Activated naive CD8-positive, alpha-beta T cell treated with anti-CD3 and anti-CD28 coated beads, Interleukin-2, amount 10 ng/mL, durations not matched to agents 7 days and 5 days (primary cell): ENCODE measurements at regions not wholly inside any gene's neighbourhood (a gene's known extent, or its start where the extent isn't known, plus 50 kb on each side); places are given as distances from the start of the nearest gene placed in this dataset.
"Not testable (repeated sequence)": the region's sequence is repeated elsewhere in the genome, so short reads cannot be mapped to it uniquely, and the experiment has no call there.

ENCODE experiments used
- ATAC-seq: fragments of 150-1000 bp; cut with Tn5 transposase; one replicate; pipeline ENCODE4 v1.10.0; 2021; ENCODE audit warnings: low read depth, moderate library complexity
- POLR2A ChIA-PET: fragments of 350-600 bp; sonication (Branson Sonifier 250); formaldehyde crosslinking; loops from one replicate; lab custom pipeline; 2021; ENCODE audit warnings: antibody characterized with exemption; lab: Charles Lee
- DNase-seq: peaks from one replicate; pipeline ENCODE4 v3.0.0; 2021
- H3K27ac Mint-ChIP-seq: one replicate; pipeline ENCODE4 v1.8.0; 2022; ENCODE audit warnings: mild to moderate bottlenecking, mixed read lengths
- H3K27me3 Mint-ChIP-seq: one replicate; pipeline ENCODE4 v1.8.0; 2022; ENCODE audit warnings: mild to moderate bottlenecking, moderate library complexity, mixed read lengths
- H3K36me3 Mint-ChIP-seq: one replicate; pipeline ENCODE4 v1.8.0; 2021; ENCODE audit warnings: mild to moderate bottlenecking, mixed read lengths
- H3K4me1 Mint-ChIP-seq: one replicate; pipeline ENCODE4 v1.8.0; 2021; ENCODE audit warnings: mixed read lengths
- H3K4me3 Mint-ChIP-seq: one replicate; pipeline ENCODE4 v1.8.0; 2022; ENCODE audit warnings: mild to moderate bottlenecking, moderate library complexity, mixed read lengths
- H3K9me3 Mint-ChIP-seq: one replicate; pipeline ENCODE4 v1.8.0; 2021; ENCODE audit warnings: mixed read lengths

DNA sequence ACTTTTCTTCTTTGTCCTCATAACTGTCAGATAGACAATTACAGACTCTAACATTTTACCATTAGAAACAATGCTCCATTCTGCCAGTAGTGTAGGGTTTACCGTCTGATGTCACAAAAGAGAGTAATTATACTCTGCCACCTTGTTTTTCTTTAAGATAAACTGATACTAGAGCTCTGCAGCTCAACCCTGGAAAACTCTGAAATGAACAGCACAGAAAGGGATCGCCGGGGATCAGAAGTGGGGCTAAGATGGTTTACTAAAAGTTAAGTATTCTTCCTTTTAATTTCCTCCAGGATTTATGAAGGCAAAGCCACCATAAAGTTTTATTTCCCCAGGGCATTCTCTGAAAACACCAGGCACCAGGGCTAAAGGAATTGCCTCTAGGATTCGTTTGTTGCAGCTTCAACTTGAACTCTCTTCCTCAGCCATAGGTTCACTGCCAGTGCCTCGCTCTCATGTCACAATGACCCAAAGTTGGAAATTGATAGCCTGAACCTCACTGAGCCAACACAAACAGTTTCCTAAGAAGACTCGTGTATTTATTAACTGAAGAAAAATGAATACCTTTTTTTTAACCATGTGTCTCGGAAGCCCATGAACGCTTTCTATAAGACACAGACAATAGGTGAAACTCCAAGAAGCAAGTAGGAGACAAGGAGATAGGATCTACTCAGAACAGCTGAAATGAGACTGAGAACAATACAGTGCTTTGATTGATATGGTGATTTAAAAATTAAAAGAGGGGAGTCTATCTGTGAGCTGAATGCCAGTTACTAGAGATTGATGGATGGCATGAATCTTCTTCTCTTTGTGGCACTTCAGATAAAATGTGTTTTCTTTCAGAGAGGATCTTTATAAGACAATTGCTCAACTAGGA, 121.5 kb upstream of the SPATS2L start:
- H3K27ac Mint-ChIP-seq: no peak overlapping the region
- no peak for ATAC-seq
- POLR2A ChIA-PET: no interaction called here
- peaks cover 43% of the 10 kb centered on the region for H3K27me3 Mint-ChIP-seq
- no peak for DNase-seq
- H3K9me3 Mint-ChIP-seq: no peaks in the 10 kb centered on the region
- no peaks in the 10 kb centered on the region for H3K36me3 Mint-ChIP-seq
- H3K4me1 Mint-ChIP-seq: no peaks in the 10 kb centered on the region
- H3K4me3 Mint-ChIP-seq: no peak overlapping the region

DNA sequence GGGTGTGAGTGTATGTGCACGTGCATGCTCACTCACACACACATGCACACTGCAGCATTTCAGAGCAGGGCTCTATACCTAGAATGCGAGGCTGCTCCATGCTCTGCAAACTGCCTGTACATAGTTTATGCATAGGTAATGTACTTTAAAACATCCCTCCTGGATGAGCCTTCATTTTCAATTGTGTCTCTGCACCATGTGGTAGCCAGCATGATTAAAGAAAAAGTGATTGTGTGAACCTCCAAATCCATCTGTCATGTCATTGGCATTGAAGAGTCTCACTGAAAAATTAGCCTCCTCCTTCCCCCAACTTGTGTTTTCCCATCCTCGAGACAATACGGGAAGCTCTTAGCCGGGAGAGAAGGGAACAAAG, 120.9 kb upstream of the SPATS2L start:
- no peak overlapping the region for H3K27ac Mint-ChIP-seq
- no peak overlapping the region for H3K4me3 Mint-ChIP-seq
- no peaks in the 10 kb centered on the region for H3K4me1 Mint-ChIP-seq
- no peaks in the 10 kb centered on the region for H3K36me3 Mint-ChIP-seq
- POLR2A ChIA-PET: no interaction called here
- peaks cover 41% of the 10 kb centered on the region for H3K27me3 Mint-ChIP-seq
- ATAC-seq: no peak
- no peaks in the 10 kb centered on the region for H3K9me3 Mint-ChIP-seq
- DNase-seq: no peak

DNA sequence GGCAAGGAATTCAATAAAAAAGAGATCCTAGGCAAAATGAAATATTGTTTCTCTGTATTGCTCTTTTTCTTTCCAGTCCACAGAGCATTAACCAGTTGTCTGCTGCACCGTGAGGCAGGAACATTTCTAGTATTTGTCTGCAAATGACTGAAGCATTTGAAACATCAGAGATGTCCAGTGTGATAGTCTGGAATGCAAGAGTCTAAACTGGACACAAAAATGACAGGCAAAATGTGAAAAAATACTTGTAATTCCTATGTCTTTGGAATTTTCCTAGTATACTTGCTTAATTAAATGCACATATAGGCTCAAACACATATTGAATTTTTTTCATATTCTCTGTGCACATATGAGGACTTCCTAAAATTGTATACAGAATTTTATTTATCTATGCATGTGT, 120.5 kb upstream of the SPATS2L start:
- no peak for ATAC-seq
- POLR2A ChIA-PET: no interaction called here
- Mint-ChIP-seq H3K27ac (no peak overlapping the region), H3K9me3 (no peaks in the 10 kb centered on the region), H3K36me3 (no peaks in the 10 kb centered on the region), H3K4me1 (no peaks in the 10 kb centered on the region), H3K4me3 (no peak overlapping the region), H3K27me3 (peaks cover 40% of the 10 kb centered on the region)
- DNase-seq: no peak

DNA sequence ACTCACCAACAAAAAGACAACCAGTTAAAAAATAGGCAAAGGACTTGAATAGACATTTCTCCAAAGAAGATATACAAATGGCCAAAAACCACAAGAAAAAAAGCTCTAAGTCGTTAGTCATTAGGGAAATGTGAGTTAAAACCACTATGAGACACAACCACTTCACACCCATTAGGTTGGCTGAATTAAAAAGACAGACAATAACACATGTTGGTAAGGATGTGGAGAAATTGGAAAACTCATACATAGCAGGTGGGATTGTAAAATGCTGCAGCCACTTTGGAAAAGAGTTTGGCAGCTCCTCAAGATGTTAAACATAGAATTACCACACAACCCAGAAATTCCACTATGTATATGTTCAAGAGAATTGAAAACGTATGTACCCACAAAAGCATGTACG, 117.6 kb upstream of the SPATS2L start:
- ATAC-seq: no peak

DNA sequence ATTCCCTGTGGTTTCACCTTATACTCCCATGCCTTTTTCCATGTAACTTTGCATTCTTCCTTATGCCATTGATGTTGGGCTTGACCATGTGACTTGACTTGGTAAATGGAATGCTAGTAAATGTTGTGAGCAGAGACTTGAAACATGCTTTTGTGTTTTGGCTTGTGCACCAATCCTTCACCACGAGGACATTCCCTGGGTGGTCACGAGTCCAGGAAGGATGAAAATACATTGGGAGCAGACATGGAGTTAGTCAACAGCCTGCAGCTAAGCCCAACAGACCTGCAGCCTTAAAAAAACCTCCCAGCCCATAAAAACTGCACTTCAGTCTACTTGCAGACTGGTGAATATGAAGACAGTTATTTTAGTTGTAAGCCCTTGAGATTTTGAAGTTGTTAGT, 116.5 kb upstream of the SPATS2L start:
- Mint-ChIP-seq H3K27ac (no peak overlapping the region), H3K9me3 (no peaks in the 10 kb centered on the region), H3K36me3 (no peaks in the 10 kb centered on the region), H3K4me3 (no peak overlapping the region), H3K27me3 (peaks cover 37% of the 10 kb centered on the region), H3K4me1 (no peaks in the 10 kb centered on the region)
- ATAC-seq (no peak), DNase-seq (no peak)
- POLR2A ChIA-PET: no interaction called here

More for the DNA sequence above, 117.6 kb upstream of the SPATS2L start:
- Mint-ChIP-seq H3K27ac (no peak overlapping the region), H3K9me3 (no peaks in the 10 kb centered on the region), H3K4me1 (no peaks in the 10 kb centered on the region), H3K27me3 (peaks cover 34% of the 10 kb centered on the region), H3K36me3 (no peaks in the 10 kb centered on the region), H3K4me3 (no peak overlapping the region)
- no peak for DNase-seq
- POLR2A ChIA-PET: no interaction called here

DNA sequence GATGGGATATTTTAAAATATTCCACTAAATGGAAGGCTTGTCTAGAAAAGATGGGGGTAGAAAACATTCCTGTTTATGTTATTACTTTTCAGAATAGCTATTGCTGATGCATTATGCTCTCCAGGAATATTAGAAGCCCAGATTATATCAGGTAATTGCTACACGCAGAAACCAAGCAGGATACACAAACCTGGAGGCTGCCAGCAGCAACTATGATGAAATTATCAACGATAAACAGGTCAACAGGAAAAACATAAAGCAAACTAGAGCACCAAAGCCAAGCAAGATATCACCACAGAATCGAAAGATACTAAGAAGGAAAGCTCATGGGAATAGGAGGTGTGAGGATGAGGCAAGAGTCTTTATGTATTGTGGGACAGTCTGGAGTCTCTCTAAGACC, 113.2 kb upstream of the SPATS2L start:
- POLR2A ChIA-PET: no interaction called here
- H3K9me3 Mint-ChIP-seq: no peaks in the 10 kb centered on the region
- peaks cover 24% of the 10 kb centered on the region for H3K27me3 Mint-ChIP-seq
- DNase-seq: no peak
- no peaks in the 10 kb centered on the region for H3K36me3 Mint-ChIP-seq
- no peak overlapping the region for H3K27ac Mint-ChIP-seq
- H3K4me1 Mint-ChIP-seq: no peaks in the 10 kb centered on the region
- H3K4me3 Mint-ChIP-seq: no peak overlapping the region
- no peak for ATAC-seq

DNA sequence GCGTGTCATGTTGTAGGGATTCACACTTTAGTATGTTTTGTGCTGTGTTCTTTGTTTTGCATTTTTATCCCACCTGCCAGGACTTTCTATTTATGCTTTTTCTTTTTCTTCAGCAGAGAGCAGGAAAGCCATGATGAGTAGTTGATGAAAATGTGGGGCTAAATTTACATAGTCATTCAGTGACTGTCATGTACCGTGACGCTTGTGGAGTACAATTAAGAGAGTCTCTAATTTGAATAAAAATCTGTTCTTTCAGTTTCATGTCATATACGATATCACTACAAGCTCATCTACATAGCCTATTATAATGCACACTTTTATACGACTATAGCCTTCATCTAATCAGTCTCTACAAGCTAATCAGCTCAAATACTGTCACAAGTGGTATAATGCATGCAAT, 112.7 kb upstream of the SPATS2L start:
- Mint-ChIP-seq H3K36me3 (no peaks in the 10 kb centered on the region), H3K27me3 (peaks cover 27% of the 10 kb centered on the region), H3K4me3 (no peak overlapping the region), H3K27ac (no peak overlapping the region), H3K9me3 (no peaks in the 10 kb centered on the region), H3K4me1 (no peaks in the 10 kb centered on the region)
- ATAC-seq (no peak), DNase-seq (no peak)
- POLR2A ChIA-PET: no interaction called here

DNA sequence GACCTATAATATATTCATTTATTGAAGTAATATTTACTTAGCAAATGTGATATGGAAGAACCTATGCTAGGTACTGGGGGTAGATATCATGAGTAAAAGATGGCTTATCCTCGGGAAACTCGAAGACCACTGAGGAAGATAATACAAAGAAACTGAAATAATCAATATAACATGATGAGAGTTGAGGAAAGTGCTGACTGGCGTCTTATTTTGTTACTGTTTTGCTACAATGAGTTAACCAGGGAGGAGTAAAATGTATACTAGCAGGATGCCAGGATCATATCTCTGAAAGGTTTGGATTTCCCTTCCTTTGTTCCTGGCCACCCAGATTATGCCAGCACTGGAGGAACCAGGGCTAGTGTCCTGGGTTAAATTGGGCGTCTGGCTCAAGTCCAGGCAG, 111.7 kb upstream of the SPATS2L start:
- peaks cover 27% of the 10 kb centered on the region for H3K27me3 Mint-ChIP-seq
- POLR2A ChIA-PET: no interaction called here
- H3K9me3 Mint-ChIP-seq: no peaks in the 10 kb centered on the region
- H3K4me3 Mint-ChIP-seq: no peak overlapping the region
- no peak for DNase-seq
- no peaks in the 10 kb centered on the region for H3K36me3 Mint-ChIP-seq
- no peak overlapping the region for H3K27ac Mint-ChIP-seq
- no peaks in the 10 kb centered on the region for H3K4me1 Mint-ChIP-seq
- no peak for ATAC-seq

DNA sequence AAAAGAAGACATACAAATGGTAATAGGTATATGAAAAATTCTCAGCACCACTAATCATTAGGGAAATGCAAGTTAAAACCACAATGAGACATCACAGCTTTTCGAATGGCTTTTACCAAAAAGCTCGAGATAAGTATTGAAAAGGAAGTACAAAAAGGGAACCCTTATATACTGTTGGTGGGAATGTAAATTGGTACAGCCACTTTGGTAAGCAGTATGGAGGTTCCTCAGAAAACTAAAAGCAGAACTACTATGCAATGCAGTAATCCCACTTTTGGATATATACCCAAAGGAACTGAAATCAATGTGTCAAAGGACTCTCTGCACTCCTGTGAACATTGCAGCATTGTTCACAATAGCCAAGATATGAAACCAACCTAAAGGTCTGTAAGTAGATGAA, 107.5 kb upstream of the SPATS2L start:
- Mint-ChIP-seq H3K27me3 (peaks cover 20% of the 10 kb centered on the region), H3K4me3 (no peak overlapping the region), H3K9me3 (no peaks in the 10 kb centered on the region), H3K27ac (no peak overlapping the region), H3K36me3 (no peaks in the 10 kb centered on the region), H3K4me1 (no peaks in the 10 kb centered on the region)
- POLR2A ChIA-PET: no interaction called here
- no peak for ATAC-seq
- DNase-seq: no peak

DNA sequence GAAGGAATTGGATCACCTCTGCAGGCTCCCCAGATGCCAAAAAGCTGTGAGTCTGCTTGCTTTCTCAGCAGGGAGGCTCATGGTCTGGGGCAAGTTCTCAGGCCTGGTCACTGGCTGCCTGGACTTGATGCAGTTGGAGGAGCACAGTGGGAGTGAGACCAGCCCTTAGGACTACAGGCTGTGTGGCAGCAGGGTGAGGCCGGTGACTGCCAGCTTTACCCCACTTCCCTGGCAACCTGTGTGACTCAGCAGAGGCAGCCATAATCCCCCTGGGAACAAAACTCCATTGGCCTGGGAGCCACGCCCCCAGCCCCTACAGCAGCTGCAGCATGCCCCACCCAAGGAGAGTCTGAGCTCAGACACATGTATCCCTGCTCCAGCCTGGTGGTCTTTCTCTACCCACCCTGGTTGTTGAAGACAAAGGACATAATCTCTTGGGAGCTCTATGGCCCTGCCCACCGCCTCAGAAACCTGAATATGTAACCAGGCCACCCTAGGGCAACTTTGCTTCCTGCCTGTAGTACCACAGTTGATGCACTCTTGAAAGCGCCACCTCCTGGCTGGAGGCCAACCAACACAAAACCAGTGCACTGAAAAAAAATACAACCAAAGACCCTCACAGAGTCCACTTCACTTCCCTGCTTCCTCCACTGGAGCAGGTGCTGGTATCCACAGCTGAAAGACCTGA, 106.8 kb upstream of the SPATS2L start:
- POLR2A ChIA-PET: no interaction called here
- Mint-ChIP-seq H3K27me3 (peaks cover 17% of the 10 kb centered on the region), H3K4me3 (no peak overlapping the region), H3K9me3 (no peaks in the 10 kb centered on the region), H3K27ac (no peak overlapping the region), H3K36me3 (no peaks in the 10 kb centered on the region), H3K4me1 (no peaks in the 10 kb centered on the region)
- DNase-seq (no peak), ATAC-seq (no peak)

DNA sequence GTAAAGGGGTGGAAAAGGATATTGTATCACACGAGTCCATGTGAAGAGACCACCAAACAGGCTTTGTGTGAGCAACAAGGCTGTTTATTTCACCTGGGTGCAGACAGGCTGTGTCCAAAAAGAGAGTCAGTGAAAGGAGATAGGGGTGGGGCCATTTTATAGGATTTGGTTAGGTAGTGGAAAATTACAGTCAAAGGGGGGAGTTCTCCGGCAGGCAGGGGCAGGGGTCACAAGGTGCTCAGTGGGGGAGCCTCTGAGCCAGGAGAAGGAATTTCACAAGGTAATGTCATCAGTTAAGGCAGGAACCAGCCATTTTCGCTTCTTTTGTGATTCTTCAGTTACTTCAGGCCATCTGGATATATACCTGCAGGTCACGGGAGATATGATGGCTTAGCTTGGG, 104.7 kb upstream of the SPATS2L start:
- DNase-seq, H3K27ac Mint-ChIP-seq, H3K9me3 Mint-ChIP-seq, POLR2A ChIA-PET, H3K4me1 Mint-ChIP-seq, H3K27me3 Mint-ChIP-seq, H3K4me3 Mint-ChIP-seq, H3K36me3 Mint-ChIP-seq, ATAC-seq: not testable (repeated sequence)

DNA sequence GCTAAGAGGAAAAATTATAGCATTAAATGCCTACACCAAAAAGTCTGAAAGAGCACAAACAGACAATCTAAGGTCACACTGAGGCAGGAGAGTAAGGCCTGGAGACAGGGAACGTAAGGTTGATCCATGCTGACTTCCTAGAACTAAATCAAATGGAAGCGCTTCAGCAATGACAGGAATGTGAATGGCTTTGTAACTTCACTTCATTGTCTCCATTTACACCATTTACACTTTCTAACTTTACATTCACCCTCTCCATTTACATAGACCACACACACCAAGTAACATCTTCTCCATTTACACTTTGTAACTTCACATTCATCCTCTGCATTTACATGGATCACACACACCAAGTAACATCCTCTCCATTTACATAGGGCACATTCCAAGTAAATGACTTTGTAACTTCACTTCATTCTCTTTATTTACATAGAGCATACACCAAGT, 103.1 kb upstream of the SPATS2L start:
- ATAC-seq (no peak), DNase-seq (no peak)
- POLR2A ChIA-PET: no interaction called here
- Mint-ChIP-seq H3K9me3 (no peaks in the 10 kb centered on the region), H3K27me3 (peaks cover 3% of the 10 kb centered on the region), H3K27ac (no peak overlapping the region), H3K36me3 (no peaks in the 10 kb centered on the region), H3K4me3 (no peak overlapping the region), H3K4me1 (no peaks in the 10 kb centered on the region)

DNA sequence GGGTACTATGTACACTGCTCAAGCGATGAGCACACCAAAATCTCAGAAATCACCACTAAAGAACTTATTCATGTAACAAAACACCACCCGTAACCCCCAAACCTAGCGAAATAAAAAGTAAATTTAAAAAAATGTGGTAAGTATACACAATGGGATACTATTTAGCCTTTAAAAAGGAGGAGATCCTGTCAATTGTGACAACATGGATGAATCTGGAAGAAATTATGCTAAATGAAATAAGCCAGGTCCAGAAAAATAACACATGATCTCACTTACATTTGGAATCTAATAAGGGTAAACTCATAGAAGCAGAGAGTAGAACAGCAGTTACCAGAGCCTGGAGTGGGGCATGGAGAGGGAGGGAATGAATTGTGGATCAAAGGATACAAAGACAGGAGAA, 98.5 kb upstream of the SPATS2L start:
- no peaks in the 10 kb centered on the region for H3K4me1 Mint-ChIP-seq
- no peak for ATAC-seq
- POLR2A ChIA-PET: no interaction called here
- no peaks in the 10 kb centered on the region for H3K36me3 Mint-ChIP-seq
- no peak overlapping the region for H3K27ac Mint-ChIP-seq
- no peak overlapping the region for H3K4me3 Mint-ChIP-seq
- peaks cover 10% of the 10 kb centered on the region for H3K27me3 Mint-ChIP-seq
- H3K9me3 Mint-ChIP-seq: peaks cover 8% of the 10 kb centered on the region
- no peak for DNase-seq

DNA sequence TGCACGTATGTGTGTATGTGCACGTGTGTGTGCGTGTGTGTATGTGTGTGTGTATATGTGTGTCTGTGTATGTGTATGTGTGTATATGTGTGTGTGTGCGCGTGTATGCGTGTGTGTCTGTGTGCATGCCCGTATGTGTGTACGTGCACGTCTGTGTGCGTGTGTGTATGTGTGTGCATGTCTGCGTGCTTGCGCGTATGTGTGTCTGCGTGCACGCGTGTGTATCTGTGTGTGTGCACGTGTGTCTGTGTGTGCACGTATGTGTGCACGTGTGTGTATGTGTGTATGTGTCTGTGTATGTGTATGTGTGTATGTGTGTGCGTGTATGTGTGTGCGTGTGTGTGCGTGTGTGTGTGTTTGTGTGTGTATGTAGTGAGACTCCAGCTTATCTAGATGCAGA, 97.5 kb upstream of the SPATS2L start:
- H3K9me3 Mint-ChIP-seq: peaks cover 8% of the 10 kb centered on the region
- H3K36me3 Mint-ChIP-seq: no peaks in the 10 kb centered on the region
- H3K4me3 Mint-ChIP-seq: no peak overlapping the region
- POLR2A ChIA-PET: no interaction called here
- no peaks in the 10 kb centered on the region for H3K4me1 Mint-ChIP-seq
- ATAC-seq: no peak
- peaks cover 18% of the 10 kb centered on the region for H3K27me3 Mint-ChIP-seq
- no peak for DNase-seq
- no peak overlapping the region for H3K27ac Mint-ChIP-seq
